ENCODE measurements at regions not wholly inside any gene's neighbourhood (a gene's known extent, or its start where the extent isn't known, plus 50 kb on each side); places are given as distances from the start of the nearest gene placed in this dataset.
"Not testable (repeated sequence)": the region's sequence is repeated elsewhere in the genome, so short reads cannot be mapped to it uniquely, and the experiment has no call there.

DNA sequence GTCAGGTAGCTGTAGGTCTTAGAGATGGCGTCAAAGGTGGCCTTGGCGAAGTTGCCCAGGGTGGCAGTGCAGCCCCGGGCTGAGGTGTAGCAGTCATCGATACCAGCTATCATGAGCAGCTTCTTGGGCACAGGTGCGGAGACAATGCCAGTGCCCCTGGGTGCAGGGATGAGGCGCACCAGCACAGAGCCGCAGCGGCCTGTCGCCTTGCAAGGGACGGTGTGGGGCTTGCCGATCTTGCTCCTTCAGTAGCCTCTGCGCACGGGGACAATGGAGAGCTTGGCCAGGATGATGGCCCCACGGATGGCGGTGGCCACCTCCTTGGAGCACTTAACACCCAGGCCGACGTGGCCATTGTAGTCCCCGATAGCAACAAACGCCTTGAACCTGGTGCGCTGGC lies 65.6 kb upstream of the KIF2B start:
- not testable (repeated sequence) for H3K27me3 ChIP-seq (ENCODE audit: insufficient read depth); H3K27me3 Mint-ChIP-seq (ENCODE audit: insufficient read depth, low read depth, poor library complexity)

DNA sequence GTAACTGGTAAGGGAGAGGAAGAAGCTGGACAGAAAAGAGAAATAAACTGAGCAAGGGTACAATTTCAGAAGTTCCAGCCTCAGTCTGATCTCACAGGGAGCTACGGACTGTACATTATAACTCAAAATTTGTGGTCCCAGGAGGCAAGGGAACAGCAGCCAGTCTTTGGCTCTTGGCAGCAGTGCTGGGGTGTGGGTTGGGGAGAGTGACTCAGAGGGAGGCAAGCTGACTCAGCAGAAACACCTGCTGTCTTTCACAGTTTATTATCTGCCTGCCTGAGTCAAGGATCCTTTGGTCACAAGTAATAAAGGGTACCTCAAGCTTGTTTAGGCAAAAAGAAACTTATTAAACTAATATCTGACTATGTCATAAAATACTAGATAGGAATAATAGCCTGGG lies 73.5 kb upstream of the KIF2B start:
- Mint-ChIP-seq H3K27ac (peak overlapping the region; percentile 93), H3K27me3 (ENCODE audit: insufficient read depth, low read depth, poor library complexity) (peaks cover 2% of the 10 kb centered on the region), H3K4me1 (peaks cover 32% of the 10 kb centered on the region), H3K36me3 (ENCODE audit: low read depth) (peaks cover 31% of the 10 kb centered on the region), H3K4me3 (no peak overlapping the region), H3K9me3 (peaks cover 31% of the 10 kb centered on the region)
- H3K4me1 ChIP-seq (ENCODE audit: insufficient read depth) = peaks cover 21% of the 10 kb centered on the region
- H3K4me2 ChIP-seq = 0 out of 2 replicates have a peak overlapping the region, but pooled peaks have one; percentile 39
- no peaks in the 10 kb centered on the region for H3K36me3 ChIP-seq (ENCODE audit: insufficient read depth)
- H4K20me1 ChIP-seq (replicated peaks; ENCODE audit: insufficient read depth) = no peaks in the 10 kb centered on the region
- H3F3A ChIP-seq (replicated peaks; ENCODE audit: low read depth) = no peaks in the 10 kb centered on the region
- ATAC-seq (peak; percentile 87), DNase-seq (ENCODE audit: low spot score) (peak; percentile 44)
- no peak overlapping the region for H3K4me3 ChIP-seq
- H3K9me2 ChIP-seq (ENCODE audit: insufficient read depth) = no peaks in the 10 kb centered on the region
- no peaks in the 10 kb centered on the region for H3K27me3 ChIP-seq (ENCODE audit: insufficient read depth)
- H2AFZ ChIP-seq = no peak overlapping the region
- no peak overlapping the region; the same call in 1 of the 2 replicates for H3K27ac ChIP-seq (ENCODE audit: low read depth)
- no peaks in the 10 kb centered on the region for H3K79me2 ChIP-seq (replicated peaks; ENCODE audit: insufficient read depth)
- no peak for TF ChIP-seq CREB1 (CRISPR knock-in tag; IDR thresholded peaks at IDR 0.05; ENCODE audit: low read depth)
- TF ChIP-seq, protein P1, sequence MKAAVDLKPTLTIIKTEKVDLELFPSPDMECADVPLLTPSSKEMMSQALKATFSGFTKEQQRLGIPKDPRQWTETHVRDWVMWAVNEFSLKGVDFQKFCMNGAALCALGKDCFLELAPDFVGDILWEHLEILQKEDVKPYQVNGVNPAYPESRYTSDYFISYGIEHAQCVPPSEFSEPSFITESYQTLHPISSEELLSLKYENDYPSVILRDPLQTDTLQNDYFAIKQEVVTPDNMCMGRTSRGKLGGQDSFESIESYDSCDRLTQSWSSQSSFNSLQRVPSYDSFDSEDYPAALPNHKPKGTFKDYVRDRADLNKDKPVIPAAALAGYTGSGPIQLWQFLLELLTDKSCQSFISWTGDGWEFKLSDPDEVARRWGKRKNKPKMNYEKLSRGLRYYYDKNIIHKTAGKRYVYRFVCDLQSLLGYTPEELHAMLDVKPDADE (IDR thresholded peaks at IDR 0.05) = no peak
- no peak for TF ChIP-seq POLR2AphosphoS5 (IDR thresholded peaks at IDR 0.05; ENCODE audit: low read depth)
- TF ChIP-seq, protein P2, sequence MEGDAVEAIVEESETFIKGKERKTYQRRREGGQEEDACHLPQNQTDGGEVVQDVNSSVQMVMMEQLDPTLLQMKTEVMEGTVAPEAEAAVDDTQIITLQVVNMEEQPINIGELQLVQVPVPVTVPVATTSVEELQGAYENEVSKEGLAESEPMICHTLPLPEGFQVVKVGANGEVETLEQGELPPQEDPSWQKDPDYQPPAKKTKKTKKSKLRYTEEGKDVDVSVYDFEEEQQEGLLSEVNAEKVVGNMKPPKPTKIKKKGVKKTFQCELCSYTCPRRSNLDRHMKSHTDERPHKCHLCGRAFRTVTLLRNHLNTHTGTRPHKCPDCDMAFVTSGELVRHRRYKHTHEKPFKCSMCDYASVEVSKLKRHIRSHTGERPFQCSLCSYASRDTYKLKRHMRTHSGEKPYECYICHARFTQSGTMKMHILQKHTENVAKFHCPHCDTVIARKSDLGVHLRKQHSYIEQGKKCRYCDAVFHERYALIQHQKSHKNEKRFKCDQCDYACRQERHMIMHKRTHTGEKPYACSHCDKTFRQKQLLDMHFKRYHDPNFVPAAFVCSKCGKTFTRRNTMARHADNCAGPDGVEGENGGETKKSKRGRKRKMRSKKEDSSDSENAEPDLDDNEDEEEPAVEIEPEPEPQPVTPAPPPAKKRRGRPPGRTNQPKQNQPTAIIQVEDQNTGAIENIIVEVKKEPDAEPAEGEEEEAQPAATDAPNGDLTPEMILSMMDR (conservative IDR thresholded peaks at IDR 0.05; ENCODE audit: low read depth in 2 of 2) = no peak
- TF ChIP-seq ZNF331 (CRISPR knock-in tag; IDR thresholded peaks at IDR 0.05; ENCODE audit: low read depth) = no peak
- no peak for TF ChIP-seq ZNF114 (CRISPR knock-in tag; IDR thresholded peaks at IDR 0.05)
- no peak for TF ChIP-seq EZH2phosphoT487 (IDR thresholded peaks at IDR 0.05; ENCODE audit: unreplicated experiment)
- TF ChIP-seq, protein P3, sequence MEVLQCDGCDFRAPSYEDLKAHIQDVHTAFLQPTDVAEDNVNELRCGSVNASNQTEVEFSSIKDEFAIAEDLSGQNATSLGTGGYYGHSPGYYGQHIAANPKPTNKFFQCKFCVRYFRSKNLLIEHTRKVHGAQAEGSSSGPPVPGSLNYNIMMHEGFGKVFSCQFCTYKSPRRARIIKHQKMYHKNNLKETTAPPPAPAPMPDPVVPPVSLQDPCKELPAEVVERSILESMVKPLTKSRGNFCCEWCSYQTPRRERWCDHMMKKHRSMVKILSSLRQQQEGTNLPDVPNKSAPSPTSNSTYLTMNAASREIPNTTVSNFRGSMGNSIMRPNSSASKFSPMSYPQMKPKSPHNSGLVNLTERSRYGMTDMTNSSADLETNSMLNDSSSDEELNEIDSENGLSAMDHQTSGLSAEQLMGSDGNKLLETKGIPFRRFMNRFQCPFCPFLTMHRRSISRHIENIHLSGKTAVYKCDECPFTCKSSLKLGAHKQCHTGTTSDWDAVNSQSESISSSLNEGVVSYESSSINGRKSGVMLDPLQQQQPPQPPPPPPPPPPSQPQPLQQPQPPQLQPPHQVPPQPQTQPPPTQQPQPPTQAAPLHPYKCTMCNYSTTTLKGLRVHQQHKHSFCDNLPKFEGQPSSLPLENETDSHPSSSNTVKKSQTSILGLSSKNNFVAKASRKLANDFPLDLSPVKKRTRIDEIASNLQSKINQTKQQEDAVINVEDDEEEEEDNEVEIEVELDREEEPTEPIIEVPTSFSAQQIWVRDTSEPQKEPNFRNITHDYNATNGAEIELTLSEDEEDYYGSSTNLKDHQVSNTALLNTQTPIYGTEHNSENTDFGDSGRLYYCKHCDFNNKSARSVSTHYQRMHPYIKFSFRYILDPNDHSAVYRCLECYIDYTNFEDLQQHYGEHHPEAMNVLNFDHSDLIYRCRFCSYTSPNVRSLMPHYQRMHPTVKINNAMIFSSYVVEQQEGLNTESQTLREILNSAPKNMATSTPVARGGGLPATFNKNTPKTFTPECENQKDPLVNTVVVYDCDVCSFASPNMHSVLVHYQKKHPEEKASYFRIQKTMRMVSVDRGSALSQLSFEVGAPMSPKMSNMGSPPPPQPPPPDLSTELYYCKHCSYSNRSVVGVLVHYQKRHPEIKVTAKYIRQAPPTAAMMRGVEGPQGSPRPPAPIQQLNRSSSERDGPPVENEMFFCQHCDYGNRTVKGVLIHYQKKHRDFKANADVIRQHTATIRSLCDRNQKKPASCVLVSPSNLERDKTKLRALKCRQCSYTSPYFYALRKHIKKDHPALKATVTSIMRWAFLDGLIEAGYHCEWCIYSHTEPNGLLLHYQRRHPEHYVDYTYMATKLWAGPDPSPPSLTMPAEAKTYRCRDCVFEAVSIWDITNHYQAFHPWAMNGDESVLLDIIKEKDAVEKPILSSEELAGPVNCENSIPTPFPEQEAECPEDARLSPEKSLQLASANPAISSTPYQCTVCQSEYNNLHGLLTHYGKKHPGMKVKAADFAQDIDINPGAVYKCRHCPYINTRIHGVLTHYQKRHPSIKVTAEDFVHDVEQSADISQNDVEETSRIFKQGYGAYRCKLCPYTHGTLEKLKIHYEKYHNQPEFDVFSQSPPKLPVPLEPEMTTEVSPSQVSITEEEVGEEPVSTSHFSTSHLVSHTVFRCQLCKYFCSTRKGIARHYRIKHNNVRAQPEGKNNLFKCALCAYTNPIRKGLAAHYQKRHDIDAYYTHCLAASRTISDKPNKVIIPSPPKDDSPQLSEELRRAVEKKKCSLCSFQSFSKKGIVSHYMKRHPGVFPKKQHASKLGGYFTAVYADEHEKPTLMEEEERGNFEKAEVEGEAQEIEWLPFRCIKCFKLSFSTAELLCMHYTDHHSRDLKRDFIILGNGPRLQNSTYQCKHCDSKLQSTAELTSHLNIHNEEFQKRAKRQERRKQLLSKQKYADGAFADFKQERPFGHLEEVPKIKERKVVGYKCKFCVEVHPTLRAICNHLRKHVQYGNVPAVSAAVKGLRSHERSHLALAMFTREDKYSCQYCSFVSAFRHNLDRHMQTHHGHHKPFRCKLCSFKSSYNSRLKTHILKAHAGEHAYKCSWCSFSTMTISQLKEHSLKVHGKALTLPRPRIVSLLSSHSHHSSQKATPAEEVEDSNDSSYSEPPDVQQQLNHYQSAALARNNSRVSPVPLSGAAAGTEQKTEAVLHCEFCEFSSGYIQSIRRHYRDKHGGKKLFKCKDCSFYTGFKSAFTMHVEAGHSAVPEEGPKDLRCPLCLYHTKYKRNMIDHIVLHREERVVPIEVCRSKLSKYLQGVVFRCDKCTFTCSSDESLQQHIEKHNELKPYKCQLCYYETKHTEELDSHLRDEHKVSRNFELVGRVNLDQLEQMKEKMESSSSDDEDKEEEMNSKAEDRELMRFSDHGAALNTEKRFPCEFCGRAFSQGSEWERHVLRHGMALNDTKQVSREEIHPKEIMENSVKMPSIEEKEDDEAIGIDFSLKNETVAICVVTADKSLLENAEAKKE (CRISPR knock-in tag; IDR thresholded peaks at IDR 0.05) = no peak

More for the DNA sequence above, 65.6 kb upstream of the KIF2B start:
- H3K79me2 ChIP-seq (replicated peaks; ENCODE audit: insufficient read depth); ATAC-seq; H3F3A ChIP-seq (replicated peaks; ENCODE audit: low read depth); H3K27ac Mint-ChIP-seq; H3K36me3 Mint-ChIP-seq (ENCODE audit: low read depth); H3K36me3 ChIP-seq (ENCODE audit: insufficient read depth); H3K4me1 ChIP-seq (ENCODE audit: insufficient read depth); H3K9me2 ChIP-seq (ENCODE audit: insufficient read depth); H4K20me1 ChIP-seq (replicated peaks; ENCODE audit: insufficient read depth); H2AFZ ChIP-seq; H3K27ac ChIP-seq (ENCODE audit: low read depth); H3K4me3 ChIP-seq; DNase-seq (ENCODE audit: low spot score); H3K4me2 ChIP-seq; H3K4me3 Mint-ChIP-seq; H3K4me1 Mint-ChIP-seq: not testable (repeated sequence)
- peaks cover 14% of the 10 kb centered on the region for H3K9me3 Mint-ChIP-seq

Data from GM23338 (cell line).